ENCODE measurements at regions not wholly inside any gene's neighbourhood (a gene's known extent, or its start where the extent isn't known, plus 50 kb on each side); places are given as distances from the start of the nearest gene placed in this dataset.
A peak's percentile ranks its signal among the peaks of the same experiment; 100 is the strongest.
"Not testable (repeated sequence)": the region's sequence is repeated elsewhere in the genome, so short reads cannot be mapped to it uniquely, and the experiment has no call there.

DNA sequence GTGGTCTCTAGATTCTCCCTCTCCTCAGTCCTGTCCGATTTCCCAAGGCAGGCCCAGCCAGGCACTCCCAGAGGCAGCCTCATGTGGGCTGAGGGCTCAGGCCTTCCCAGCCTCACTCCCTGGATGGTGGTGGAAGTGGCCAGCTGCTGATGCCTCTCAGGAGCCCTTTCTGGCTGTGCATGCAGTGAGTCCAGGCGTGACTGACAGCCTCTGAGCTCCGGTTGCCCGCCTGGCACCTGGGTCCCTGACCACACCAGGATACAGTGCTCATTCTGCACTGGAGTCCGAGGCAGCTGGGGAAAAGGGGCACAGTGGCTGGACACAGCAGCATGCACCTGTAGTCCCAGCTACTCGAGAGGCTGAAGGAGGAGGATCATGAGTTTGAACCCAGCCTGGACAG is 132.6 kb downstream of the CUL2 start:
- DNase-seq (ENCODE audit: low spot score) (no peak), ATAC-seq (ENCODE audit: low FRiP score) (no peak)
- TF ChIP-seq, protein P1, sequence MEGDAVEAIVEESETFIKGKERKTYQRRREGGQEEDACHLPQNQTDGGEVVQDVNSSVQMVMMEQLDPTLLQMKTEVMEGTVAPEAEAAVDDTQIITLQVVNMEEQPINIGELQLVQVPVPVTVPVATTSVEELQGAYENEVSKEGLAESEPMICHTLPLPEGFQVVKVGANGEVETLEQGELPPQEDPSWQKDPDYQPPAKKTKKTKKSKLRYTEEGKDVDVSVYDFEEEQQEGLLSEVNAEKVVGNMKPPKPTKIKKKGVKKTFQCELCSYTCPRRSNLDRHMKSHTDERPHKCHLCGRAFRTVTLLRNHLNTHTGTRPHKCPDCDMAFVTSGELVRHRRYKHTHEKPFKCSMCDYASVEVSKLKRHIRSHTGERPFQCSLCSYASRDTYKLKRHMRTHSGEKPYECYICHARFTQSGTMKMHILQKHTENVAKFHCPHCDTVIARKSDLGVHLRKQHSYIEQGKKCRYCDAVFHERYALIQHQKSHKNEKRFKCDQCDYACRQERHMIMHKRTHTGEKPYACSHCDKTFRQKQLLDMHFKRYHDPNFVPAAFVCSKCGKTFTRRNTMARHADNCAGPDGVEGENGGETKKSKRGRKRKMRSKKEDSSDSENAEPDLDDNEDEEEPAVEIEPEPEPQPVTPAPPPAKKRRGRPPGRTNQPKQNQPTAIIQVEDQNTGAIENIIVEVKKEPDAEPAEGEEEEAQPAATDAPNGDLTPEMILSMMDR (IDR thresholded peaks at IDR 0.05), result no peak

DNA sequence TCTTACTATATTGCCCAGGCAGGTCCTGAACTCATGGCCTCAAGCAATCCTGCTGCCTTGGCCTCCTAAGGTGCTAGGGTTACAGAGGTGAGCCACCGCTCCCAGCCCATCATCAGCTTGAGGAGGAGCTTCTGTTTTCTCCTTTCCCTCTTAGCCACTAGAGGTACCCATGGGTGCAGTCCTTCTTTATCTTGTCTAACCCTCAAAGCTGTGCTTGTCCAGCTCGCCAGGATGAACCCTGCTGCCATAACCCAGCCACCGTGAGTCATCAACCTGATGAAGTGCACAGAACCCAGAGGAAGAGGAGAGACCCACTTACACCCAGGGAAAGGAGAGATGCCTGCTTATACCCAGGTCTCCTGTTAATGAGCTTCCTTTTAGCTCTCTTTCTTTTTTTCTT is 133.4 kb downstream of the CUL2 start:
- DNase-seq (ENCODE audit: low spot score), result no peak
- TF ChIP-seq, protein P1 (IDR thresholded peaks at IDR 0.05), result no peak

GRCh38 chr10:34955391-34955790 is 134.8 kb downstream of the CUL2 start:
- TF ChIP-seq, protein P1 (IDR thresholded peaks at IDR 0.05), result no peak
- peak; percentile 41 for ATAC-seq (ENCODE audit: low FRiP score)
- DNase-seq (ENCODE audit: low spot score), result no peak

More for the DNA sequence above, 133.4 kb downstream of the CUL2 start:
- ATAC-seq (ENCODE audit: low FRiP score), result no peak

DNA sequence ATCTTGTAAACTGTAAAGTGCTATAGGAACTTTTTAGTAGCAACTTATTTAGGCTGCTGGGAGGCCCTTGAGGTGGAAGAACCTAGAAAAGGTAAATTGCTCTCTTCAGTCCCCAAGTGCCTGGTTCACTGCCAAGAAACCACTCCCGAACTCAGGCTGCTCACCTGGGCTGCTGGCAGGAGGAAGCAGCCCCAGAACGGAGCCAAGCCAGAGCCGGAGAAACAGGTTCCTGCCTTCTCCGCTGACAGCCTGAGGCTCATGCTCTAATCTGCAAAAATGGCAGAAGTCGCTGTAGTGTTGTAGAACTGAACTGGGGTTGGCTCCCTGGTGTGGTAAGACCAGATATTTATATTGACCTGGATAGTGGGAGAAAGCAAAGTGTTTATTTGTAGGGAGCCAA is 136.0 kb downstream of the CUL2 start:
- ATAC-seq (ENCODE audit: low FRiP score), result no peak
- TF ChIP-seq, protein P1 (IDR thresholded peaks at IDR 0.05), result no peak
- DNase-seq (ENCODE audit: low spot score), result no peak

- not testable (repeated sequence) for DNase-seq (ENCODE audit: low spot score); ATAC-seq (ENCODE audit: low FRiP score)
Measured at GRCh38 chr10:34951263-34951887, 136.3 kb upstream of the PARD3 start.

DNA sequence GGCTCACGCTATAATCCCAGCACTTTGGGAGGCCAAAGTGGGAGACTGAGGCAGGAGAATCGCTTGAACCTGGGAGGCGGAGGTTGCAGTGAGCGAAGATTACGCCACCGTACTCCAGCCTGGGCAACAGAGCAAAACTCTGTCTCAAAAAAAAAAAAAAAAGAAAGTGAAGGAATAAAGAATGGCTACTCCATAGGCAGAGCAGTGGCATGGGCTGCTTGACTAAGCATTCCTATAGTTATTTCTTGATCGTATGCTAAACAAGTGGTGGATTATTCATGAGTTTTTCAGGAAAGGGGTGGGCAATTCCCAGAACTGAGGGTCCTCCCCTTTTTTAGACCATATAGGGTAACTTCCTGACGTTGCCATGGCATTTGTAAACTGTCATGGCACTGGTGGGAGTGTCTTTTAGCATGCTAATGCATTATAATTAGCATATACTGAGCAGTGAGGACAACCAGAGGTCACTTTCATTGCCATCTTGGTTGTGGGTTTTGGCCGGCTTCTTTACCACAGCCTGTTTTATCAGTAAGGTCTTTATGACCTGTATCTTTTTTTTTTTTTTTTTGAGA is 130.9 kb upstream of the PARD3 start:
- not testable (repeated sequence) for ATAC-seq (ENCODE audit: low FRiP score)

GRCh38 chr10:34941471-34942357 is 126.6 kb upstream of the PARD3 start:
- no peak for DNase-seq (ENCODE audit: low spot score)
- TF ChIP-seq, protein P1 (IDR thresholded peaks at IDR 0.05), result no peak
- ATAC-seq (ENCODE audit: low FRiP score), result no peak

More for the DNA sequence above, 130.9 kb upstream of the PARD3 start:
- DNase-seq (ENCODE audit: low spot score), result not testable (repeated sequence)

DNA sequence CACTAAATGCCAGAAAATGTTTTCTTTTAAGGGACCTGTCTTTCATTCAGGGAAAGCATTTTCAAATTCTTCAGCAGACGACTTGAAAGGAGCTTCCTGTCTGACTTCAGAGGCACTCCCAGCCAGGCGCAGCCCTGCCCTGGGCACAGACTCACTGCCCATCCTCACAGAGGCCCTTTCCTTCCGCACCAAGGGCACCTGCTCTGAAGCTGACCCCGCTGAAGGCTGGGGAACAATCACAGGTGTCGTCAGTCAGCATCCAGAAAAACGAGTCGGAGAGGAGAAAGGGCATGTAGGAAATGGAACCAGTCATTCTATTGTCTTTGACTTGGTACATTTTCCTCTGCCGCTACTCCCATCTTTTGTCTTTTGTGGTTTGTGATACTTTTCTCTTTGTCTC is 125.3 kb upstream of the PARD3 start:
- TF ChIP-seq, protein P1 (IDR thresholded peaks at IDR 0.05), result no peak
- DNase-seq (ENCODE audit: low spot score) (no peak), ATAC-seq (ENCODE audit: low FRiP score) (no peak)

All from omental fat pad (tissue), 3 donors.